GM19025 (cell line): ENCODE measurements at regions not wholly inside any gene's neighbourhood (a gene's known extent, or its start where the extent isn't known, plus 50 kb on each side); places are given as distances from the start of the nearest gene placed in this dataset.
A peak's percentile ranks its signal among the peaks of the same experiment; 100 is the strongest.
"Not testable (repeated sequence)": the region's sequence is repeated elsewhere in the genome, so short reads cannot be mapped to it uniquely, and the experiment has no call there.

ENCODE experiments used
- ATAC-seq: cut with Tn5 transposase; IDR thresholded peaks from one replicate; pipeline ENCODE4 v1.9.1; 2021; ENCODE audit warnings: mild to moderate bottlenecking, low read depth, moderate library complexity; ENCODE audit not compliant: unreplicated experiment

DNA sequence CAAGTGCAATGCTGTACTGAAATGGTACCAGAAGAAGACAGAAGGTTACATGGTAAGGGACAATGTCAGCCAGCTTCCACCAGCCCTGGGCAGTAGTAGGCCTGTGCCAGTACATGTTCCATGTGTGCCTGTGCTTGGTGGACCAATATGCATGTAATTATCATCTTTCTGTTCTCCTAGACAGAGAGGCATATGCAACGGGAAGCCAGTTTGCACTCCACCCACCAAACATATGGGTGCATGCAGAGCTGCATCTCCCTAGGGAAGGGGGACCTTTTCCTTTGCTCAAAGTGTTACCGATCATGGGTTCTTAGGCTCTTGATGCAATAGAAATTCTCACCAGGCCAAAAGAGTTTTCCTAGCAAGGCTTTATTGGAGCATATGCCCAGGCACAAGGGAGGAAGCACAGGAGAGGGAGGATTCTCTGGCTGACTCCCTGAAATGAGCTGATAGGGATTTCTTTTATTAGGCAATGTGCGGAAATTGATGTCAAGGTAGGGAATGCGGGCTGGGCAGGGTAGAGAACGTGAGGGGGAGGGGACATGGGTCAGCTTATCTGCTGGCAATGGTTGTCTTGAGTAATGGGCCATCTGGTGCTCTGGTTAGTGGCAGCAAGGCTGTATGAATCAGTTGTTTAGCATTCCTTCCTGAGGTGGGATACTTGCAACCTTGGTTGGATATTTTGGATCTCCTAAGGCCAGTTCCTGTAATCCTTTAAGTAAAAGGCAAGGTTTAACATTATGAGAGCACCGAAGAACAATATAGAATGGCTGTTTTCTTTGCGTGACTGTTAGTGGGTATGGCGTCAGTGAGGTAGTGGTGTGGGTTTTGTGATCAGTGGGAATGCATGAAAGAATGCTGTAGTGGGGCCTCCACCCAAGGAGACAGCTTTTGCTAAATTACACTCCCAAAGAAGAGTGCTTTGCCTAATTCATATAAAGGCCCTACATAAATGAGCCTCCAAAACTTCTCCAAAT, 102.5 kb downstream of the CDRT15L2 start:
- ATAC-seq, result not testable (repeated sequence)

DNA sequence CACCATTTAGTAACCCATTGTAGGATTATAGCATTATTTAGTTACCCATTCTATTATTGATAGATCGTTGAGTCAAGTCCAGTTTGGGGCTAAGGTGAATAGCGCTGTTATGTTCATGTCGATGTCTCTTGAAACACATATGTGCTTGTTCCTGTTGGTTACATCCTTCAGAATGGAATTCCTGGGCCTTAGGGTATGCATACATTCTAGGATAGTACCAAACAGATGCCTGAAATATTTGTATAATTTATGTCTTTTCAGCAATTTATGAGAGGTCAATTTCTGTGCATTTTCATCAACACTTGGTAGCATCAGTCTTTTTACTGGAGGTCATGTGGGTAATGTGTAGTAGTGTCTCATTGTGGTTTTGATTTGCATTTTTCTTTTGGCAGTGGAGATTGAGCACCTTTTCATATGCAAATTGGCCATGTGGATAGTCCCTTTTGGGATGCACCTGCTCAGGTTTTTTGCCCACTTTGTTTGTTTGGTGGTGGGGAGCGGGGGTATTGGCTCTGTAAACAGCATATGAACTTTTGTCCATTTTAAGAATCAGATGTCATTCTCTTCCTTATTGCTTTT, 104.2 kb downstream of the CDRT15L2 start:
- ATAC-seq, result not testable (repeated sequence)

DNA sequence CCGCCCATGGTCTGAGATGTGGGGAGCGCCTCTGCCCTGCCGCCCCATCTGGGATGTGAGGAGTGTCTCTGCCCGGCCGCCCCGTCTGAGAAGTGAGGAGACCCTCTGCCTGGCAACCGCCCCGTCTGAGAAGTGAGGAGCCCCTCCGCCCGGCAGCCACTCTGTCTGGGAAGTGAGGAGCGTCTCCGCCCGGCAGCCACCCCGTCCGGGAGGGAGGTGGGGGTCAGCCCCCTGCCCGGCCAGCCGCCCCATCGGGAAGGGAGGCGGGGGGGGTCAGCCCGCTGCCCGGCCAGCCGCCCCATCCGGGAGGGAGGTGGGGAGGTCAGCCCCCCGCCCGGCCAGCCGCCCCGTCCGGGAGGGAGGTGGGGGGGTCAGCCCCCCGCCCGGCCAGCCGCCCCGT, 105.5 kb downstream of the CDRT15L2 start:
- not testable (repeated sequence) for ATAC-seq

GRCh38 chr17:20687584-20687983, 108.1 kb downstream of the CDRT15L2 start:
- not testable (repeated sequence) for ATAC-seq

DNA sequence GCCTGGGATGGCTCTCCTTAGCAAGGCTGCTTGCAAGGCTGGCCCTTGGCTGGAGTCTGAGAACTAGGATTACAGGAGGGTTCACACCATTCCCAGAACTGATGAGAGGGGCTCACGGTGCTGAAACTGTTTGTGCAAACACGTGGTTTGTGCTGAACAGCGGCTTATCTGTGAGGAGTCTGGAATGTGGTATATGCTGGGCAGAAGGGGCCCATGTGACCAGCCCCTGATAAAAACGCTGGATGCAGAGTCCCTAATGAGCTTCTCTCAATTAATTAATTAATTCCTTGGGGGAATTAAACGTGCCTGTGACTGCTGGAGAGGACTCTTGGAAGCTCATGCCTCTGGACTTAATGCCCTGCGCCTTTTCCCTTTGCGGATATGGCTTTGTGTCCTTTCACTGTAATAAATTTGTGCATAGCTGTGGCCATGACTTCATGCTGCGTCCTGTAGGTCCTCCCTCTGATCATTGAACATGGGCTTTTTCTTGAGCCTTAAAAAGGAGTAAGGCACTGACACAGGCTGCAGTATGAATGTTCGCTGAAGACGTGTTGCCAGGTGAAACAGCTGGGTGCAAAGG, 109.7 kb downstream of the CDRT15L2 start:
- not testable (repeated sequence) for ATAC-seq

- not testable (repeated sequence) for ATAC-seq
These were observed 113.2 kb downstream of the CDRT15L2 start for GRCh38 chr17:20692706-20693105.

DNA sequence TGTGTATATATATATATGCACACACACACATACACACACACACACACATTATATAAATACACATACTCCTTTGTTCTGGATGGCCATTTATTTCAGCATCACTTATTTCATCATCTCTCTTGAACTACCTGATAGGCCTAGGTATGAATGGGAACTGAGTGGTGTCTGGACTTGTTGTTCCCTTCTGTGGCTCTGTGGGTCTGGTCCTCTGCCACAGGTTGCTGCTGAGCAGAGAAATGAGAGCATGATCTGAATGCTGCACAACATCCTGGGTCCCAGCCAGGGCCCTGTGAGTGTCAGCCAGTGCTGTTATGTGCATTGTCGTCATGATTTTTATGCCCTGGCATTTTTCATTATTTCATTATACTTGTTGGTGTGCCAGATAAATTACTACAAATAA, 116.3 kb downstream of the CDRT15L2 start:
- not testable (repeated sequence) for ATAC-seq

GRCh38 chr17:20698463-20699206, 119.1 kb downstream of the CDRT15L2 start:
- peak; percentile 92 for ATAC-seq

DNA sequence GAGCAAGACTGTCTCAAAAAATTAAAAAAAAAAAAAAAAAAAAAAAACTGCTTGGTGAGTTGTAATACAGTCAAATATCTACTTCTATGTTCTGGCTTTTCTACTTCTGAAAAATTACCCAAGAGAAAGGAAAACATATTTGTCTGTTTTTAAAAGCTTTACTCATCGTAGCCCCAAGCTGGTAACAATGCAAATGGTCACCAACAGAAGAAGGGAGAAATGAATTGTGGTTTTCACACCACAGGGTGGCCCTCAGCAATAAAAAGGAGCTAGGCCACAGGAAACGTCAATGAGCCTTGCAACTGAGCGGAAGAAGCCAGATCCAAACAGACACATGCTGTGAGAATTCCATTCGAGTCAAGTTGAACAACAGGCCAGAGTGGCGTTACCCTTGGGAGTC, 121.0 kb downstream of the CDRT15L2 start:
- not testable (repeated sequence) for ATAC-seq

DNA sequence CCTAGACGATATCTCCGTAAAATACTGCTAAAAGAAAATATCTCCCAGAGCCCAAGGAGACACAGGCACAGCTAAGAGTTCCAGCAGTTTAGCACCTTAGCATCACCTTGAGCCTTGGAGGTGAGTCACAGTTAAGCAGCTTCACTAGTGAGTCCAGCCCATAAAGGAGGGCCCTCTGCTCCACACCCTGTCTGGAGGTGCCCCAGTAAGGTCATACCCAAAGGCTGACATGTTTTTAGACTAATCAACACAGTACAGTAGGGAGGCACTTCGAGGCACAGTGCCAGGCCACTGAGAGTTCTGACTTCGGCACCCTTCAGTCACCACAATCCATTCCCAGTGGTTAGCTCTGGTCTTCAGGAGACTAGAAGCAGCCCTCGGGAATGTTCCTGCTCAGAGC, 121.8 kb downstream of the CDRT15L2 start:
- not testable (repeated sequence) for ATAC-seq

DNA sequence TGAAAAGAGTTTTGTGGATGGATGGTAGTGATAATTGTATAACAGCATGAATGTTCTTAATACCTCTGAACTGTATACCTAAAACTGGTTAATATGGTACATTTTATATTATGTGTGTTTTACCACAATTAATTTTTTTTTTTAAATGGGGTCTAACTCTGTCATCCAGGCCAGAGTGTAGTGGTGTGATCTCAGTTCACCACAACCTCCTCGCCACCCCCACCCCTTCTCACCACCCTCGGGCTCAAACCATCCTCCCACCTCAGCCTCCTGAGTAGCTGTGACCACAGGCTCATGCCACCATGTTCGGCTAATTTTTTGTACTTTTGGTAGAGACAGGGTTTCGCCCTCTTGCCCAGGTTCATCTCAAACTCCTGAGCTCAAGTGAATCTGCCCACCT, 123.2 kb downstream of the CDRT15L2 start:
- ATAC-seq, result no peak

DNA sequence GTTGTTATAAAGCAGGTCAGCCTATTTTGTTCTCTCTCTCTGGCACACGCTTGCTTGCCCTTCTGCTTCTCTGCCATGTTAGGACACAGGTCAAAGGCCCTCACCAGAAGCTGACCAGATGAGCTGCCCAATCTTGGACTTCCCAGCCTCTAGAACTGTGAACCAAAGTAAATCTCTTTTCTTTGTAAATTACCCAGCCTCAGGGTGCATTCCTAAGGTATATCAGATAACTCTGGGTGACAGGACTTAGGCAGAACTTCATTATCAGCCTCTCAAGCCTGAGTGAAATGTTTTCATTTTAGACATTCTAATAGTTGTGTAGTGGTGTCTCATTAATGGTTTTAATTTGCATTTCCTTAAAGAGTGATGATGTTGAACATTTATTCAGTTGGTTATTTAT, 124.3 kb downstream of the CDRT15L2 start:
- no peak for ATAC-seq

DNA sequence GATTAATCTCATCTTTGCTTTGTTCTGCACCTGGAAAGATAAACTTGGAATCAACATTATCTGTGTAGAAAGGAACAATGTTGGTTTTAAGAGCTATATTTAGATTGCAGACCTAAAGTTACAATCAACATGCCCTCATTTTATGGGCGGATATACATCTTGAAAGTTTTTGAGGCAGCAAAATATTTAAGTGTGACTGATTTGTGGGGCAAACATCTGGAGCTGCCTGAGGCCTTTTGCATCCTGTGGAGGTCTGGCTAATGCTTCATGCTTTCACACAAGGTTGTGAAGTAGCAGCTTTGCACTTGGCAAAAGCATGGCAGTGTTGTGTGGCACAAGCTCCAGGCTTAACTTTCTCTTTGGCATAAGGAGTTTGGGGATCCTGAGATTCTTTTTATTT, 125.7 kb downstream of the CDRT15L2 start:
- ATAC-seq, result not testable (repeated sequence)

- ATAC-seq, result no peak
These were observed 127.3 kb downstream of the CDRT15L2 start for GRCh38 chr17:20706751-20707373.

- ATAC-seq, result not testable (repeated sequence)
These were observed 129.3 kb downstream of the CDRT15L2 start for GRCh38 chr17:20708821-20709220.

- ATAC-seq, result not testable (repeated sequence)
These were observed 137.0 kb downstream of the CDRT15L2 start for GRCh38 chr17:20716481-20716880.

- ATAC-seq, result no peak
These were observed 141.6 kb downstream of the CDRT15L2 start for GRCh38 chr17:20721171-20721570.

GRCh38 chr17:20724391-20724790, 144.9 kb downstream of the CDRT15L2 start:
- not testable (repeated sequence) for ATAC-seq

DNA sequence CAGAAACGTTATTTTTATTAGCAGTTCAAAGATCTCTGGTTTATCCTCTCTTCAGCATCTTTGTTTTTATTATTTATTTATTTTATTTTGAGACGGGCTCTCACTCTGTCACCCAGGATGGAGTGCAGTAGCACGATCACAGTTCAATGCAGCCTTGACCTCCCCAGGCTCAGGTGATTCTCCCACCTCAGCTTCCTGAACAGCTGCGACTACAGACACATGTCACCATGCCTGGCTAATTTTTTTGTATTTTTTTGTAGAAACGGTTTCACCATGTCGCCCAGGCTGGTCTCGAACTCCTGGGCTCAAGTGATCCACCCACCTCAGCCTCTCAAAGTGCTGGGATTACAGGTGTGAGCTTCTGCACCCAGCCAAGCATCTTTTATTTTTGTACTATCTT, 147.7 kb downstream of the CDRT15L2 start:
- ATAC-seq, result not testable (repeated sequence)

- no peak for ATAC-seq
These were observed 148.7 kb downstream of the CDRT15L2 start for GRCh38 chr17:20728181-20728580.
